ENCODE measurements at regions not wholly inside any gene's neighbourhood (a gene's known extent, or its start where the extent isn't known, plus 50 kb on each side); places are given as distances from the start of the nearest gene placed in this dataset.
A peak's percentile ranks its signal among the peaks of the same experiment; 100 is the strongest.

GRCh38 chr15:101590785-101591184 is 61.4 kb downstream of the TM2D3 start:
- no peak for DNase-seq

- DNase-seq = no peak
Measured at GRCh38 chr15:101583284-101583683, 68.9 kb downstream of the TM2D3 start.

GRCh38 chr15:101580431-101580830 is 71.8 kb downstream of the TM2D3 start:
- DNase-seq = no peak

DNA sequence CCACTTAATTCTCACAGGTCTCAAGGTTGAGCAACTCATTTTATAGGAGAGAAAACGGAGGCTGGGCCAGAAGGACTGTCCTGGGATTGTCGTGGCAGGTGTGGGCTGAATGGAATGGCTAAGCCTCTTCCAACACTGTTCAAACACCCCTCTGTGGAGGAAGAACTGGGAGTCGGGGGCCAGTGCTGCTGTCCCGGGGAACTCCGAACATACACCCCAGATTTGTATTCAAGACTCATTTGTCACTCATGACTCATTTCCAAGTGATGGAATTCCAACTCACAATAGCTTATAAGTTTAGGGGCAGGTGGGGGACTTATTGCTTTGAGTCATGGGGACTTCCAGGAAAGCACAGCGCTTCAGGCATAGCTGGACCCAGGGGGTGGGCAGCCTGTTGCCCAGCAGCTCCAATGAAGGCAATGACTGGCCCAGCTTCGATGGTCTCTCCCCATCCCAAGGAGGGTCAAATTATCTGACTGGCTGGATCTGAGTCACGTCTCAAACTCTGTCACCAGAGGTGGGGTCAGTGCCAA is 72.5 kb downstream of the TM2D3 start:
- DNase-seq = peak; percentile 54

- DNase-seq = no peak
Measured at GRCh38 chr15:101578443-101578894, 73.7 kb downstream of the TM2D3 start.

GRCh38 chr15:101573951-101574350 is 78.2 kb downstream of the TM2D3 start:
- no peak for DNase-seq

- no peak for DNase-seq
Measured at GRCh38 chr15:101570241-101570640, 80.7 kb upstream of the PCSK6 start.

DNA sequence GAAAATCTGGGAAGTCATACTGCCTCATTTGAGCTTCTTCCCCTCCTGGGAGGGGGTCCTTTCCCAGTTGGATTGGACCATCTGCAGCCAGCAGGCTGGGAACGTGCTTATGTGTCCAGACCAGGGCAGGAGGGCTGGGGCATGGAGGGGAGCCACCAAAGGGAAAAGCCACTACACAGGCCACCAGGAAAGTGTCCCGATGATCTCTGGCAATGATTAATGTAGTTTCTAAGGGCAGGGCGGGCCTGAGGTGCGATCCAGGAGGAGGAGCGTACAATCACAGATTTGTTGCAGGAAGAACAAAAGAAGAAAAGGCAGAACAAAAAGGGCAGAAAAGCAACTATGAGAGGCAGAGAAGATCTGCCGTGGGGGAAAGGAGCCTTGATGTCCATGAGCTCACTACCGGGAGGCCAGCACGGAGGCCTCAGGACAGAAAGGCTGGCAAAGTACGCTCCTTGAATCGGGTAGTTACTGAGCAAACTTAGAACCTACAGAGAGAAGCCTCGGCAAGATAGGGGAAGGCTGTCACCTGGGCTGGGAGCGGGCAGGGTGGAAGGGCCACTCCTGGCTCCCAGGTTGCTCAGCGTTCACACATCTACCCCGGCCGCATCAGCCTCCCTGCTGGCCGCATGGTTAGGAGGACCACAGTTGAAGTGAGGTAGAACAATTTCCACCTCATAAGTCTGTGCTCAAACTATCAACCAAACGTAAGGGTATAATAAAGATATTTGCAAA is 79.5 kb upstream of the PCSK6 start:
- no peak for DNase-seq

DNA sequence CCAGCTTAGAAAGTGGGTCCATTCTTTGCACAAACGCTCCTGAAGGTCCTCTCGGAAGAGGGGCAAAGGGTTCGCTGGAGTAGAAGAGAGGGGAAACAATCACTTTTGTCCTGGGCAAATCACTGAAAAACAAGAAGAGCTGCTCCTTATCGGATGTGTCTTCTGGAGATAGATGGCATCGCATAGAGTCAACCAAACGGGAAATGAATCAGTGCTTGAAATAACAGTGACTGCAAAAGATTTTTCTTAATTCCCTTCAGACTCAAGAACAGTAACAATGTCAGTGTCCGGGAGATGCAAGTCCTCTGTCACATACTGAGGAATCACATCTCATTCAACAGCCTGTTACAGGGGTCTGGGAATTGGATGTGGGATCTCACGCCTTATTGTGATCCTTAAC is 78.8 kb upstream of the PCSK6 start:
- no peak for DNase-seq

GRCh38 chr15:101566748-101567488 is 77.4 kb upstream of the PCSK6 start:
- DNase-seq = no peak

GRCh38 chr15:101565377-101565776 is 75.9 kb upstream of the PCSK6 start:
- no peak for DNase-seq

- no peak for DNase-seq
Measured at GRCh38 chr15:101563176-101563796, 73.8 kb upstream of the PCSK6 start.

DNA sequence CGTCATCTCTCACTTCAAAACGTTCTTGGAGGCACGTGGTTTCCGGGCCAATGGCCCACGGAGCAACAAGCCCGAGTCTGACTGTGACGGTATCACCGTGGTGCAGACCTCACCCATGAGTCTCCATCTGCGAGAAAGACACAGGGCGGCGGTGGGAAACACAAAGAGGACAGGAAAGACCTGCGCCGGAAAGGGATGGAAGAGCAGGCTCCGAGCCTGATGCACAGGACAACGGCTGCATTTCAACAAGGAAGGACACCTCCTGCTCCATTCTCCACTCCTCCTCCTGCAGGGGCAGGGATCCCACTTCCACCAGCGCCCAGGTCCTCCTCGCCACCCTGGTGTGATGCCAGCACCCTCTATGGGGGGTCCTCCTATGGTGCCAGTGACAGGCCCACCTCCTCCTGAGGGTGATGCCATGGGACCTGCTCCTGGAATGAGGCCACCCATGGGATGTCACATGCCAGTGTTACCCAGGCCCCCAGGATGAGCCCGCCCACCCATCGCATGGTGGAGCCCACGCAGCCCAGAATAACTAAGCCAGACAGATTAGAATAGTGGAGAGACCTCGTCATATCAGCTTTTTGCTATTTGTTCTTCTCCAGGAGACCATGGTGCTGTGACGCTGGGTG is 73.0 kb upstream of the PCSK6 start:
- no peak for DNase-seq

- DNase-seq = no peak
Measured at GRCh38 chr15:101561584-101561906, 72.0 kb upstream of the PCSK6 start.

GRCh38 chr15:101560722-101561583 is 71.4 kb upstream of the PCSK6 start:
- DNase-seq = no peak

GRCh38 chr15:101559952-101560351 is 70.4 kb upstream of the PCSK6 start:
- DNase-seq = no peak

- DNase-seq = no peak
Measured at GRCh38 chr15:101558221-101558941, 68.9 kb upstream of the PCSK6 start.

- no peak for DNase-seq
Measured at GRCh38 chr15:101556273-101556672, 66.8 kb upstream of the PCSK6 start.

DNA sequence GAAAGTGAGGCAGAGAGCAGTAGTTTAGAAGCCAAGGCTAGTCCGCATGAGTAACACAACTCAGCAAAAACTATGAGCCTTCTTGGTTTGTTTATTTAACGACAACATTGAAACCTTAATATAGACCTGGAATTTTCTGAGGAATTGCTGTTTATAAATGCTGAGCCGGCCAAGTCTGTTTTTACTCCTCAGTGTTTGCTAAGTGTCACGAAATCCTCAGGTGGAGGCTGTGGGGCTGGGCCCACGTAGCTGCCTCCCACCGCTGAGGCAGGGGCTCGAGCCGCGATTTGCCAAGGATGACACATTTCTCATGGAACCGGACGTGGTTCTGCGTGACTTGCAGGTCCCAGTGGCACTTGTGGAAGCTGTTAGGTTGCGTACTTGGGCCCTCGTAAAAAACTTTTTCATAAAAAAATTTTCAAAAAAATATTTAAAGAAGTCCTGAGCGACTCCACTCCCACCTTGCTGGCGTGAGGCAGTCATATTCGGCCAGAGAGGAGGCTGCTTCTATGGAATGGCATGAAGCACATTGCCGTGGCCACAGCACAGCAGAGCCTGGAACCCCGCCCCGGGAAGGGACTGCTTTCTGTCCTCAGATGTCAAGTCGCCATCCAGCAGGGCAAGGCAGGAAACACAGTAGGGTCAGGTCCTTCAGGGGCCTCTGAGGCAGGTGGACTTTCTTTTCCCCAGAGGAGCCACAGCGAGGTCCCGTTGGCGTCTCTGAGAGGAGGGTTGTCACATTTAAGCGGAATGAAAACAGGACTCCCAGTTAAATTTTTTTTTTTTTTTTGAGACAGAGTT is 64.8 kb upstream of the PCSK6 start:
- DNase-seq = no peak

DNA sequence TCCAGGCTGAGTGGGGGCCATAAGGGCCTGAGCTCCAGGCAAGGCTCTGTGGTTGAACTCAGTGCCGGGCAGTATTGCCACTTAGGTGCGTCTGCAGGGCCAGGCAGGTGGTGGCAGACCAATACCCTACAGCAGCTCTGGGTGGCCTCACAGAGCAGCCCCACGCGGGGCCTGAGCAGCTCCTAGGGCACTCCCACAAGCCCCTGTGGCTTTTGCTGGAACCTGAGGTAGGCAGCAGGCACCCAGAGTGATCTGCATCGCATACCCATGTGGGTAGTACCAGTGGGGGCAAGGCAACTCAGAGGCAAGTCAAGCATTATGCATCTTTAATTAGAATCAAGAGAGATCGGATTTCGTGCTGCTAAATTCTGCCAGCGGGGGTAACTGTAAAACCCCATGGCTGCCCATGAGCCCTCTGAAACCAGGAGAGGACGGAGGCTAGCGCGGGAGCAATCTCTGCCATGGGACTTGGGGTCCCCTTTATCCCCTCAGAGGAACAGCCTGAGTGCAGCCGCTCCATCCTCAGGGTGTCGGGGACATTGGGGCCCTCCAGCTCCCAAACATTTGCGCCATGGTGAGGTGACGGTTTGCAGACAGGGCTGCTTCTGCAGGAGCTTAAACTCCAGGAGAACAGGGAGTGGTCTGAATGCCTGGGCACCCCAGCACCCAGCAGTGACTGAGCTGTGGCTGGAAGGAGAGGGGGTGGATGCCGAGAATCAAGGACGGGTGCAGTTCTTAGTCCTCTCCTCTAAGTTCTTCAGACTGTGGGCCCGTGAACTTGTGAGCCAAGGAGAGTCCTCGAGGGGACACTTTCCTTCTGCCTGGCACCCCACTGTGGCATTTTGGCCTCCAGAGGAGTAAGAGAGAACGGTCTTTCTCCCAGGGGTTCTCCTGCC is 62.4 kb upstream of the PCSK6 start:
- DNase-seq = no peak

Measured in fibroblast of skin of right biceps (primary cell).